ENCODE measurements at regions not wholly inside any gene's neighbourhood (a gene's known extent, or its start where the extent isn't known, plus 50 kb on each side); places are given as distances from the start of the nearest gene placed in this dataset.

DNA sequence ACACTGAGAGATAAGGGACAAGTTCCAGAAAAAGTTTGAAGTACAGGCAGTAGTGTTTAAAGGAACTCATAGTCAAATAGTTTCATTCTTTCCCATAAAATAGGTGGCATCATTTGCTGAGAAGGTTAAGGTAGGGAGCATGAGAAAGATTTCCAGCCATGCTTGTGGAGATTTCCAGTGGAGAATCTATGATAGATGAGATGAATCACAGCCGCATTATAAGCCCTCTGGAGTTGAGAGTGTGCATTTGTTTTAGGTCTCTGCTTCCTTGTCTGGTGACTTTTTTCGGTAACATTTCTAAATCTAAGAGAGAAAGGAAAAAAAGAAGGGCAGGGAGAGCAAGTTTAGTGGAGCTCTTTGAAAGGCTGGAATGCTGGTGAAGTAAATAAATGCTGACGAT, 108.7 kb downstream of the DISP1 start:
- TF ChIP-seq, protein P1, sequence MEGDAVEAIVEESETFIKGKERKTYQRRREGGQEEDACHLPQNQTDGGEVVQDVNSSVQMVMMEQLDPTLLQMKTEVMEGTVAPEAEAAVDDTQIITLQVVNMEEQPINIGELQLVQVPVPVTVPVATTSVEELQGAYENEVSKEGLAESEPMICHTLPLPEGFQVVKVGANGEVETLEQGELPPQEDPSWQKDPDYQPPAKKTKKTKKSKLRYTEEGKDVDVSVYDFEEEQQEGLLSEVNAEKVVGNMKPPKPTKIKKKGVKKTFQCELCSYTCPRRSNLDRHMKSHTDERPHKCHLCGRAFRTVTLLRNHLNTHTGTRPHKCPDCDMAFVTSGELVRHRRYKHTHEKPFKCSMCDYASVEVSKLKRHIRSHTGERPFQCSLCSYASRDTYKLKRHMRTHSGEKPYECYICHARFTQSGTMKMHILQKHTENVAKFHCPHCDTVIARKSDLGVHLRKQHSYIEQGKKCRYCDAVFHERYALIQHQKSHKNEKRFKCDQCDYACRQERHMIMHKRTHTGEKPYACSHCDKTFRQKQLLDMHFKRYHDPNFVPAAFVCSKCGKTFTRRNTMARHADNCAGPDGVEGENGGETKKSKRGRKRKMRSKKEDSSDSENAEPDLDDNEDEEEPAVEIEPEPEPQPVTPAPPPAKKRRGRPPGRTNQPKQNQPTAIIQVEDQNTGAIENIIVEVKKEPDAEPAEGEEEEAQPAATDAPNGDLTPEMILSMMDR (conservative IDR thresholded peaks at IDR 0.05; ENCODE audit: low read depth, low read length): no peak
- no peak for TF ChIP-seq EZH2 (IDR thresholded peaks at IDR 0.05; ENCODE audit: low read length, unreplicated experiment)

All from PC-3 (cell line).